ENCODE measurements at regions not wholly inside any gene's neighbourhood (a gene's known extent, or its start where the extent isn't known, plus 50 kb on each side); places are given as distances from the start of the nearest gene placed in this dataset.

DNA sequence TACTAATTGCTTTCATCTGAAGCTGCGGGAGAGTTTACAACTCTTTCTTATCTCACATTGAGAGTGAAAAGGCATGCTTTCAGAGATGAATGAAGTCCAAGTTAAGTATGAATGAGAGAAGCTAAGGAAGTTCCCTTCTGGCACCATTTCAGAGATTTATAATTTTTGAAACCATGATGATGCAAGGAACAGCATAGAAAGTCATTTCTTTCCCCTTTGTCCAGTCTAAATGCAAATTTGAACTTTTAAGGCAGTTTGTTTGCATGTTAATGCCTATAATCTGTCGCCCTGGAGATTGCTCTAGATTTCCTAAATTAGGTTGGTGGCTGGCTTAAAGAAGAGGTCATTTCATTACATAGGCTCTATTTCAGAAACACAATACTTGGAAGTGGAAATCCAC, 594.8 kb upstream of the GOT2 start:
- Histone ChIP-seq H3K9me3 (ENCODE audit: control insufficient read depth in 4 of 4, low read length in 3 of 4) (peaks cover 0 to 4% (median 1%) of the 10 kb centered on the region in 4 donors), H3K4me3 (ENCODE audit: low read depth in 1 of 3, low read length in 3 of 3) (no peak overlapping the region), H3K27me3 (ENCODE audit: control insufficient read depth in 4 of 4, insufficient read depth in 4 of 4, low read length in 3 of 4) (no peaks in the 10 kb centered on the region), H3K27ac (ENCODE audit: low read depth in 1 of 2, low read length in 2 of 2) (no peak overlapping the region), H3K9ac (ENCODE audit: low read depth in 1 of 2, low read length in 2 of 2) (no peak overlapping the region), H3K4me1 (ENCODE audit: control insufficient read depth in 4 of 4, insufficient read depth in 4 of 4, low read length in 3 of 4) (no peaks in the 10 kb centered on the region), H3K36me3 (ENCODE audit: control insufficient read depth in 4 of 4, insufficient read depth in 3 of 4, low read depth in 1 of 4, low read length in 3 of 4) (no peaks in the 10 kb centered on the region)
- no peak for DNase-seq (ENCODE audit: low spot score)
- TF ChIP-seq FOXA2 (IDR thresholded peaks at IDR 0.05) (no peak), RAD21 (IDR thresholded peaks at IDR 0.05) (no peak), HNF4A (conservative IDR thresholded peaks at IDR 0.05) (no peak), HNF4G (IDR thresholded peaks at IDR 0.05) (no peak), EGR1 (IDR thresholded peaks at IDR 0.05; ENCODE audit: low read depth in 2 of 2) (no peak), TAF1 (conservative IDR thresholded peaks at IDR 0.05) (no peak), RXRA (IDR thresholded peaks at IDR 0.05) (no peak), NR2F2 (IDR thresholded peaks at IDR 0.05) (no peak), YY1 (IDR thresholded peaks at IDR 0.05) (no peak), GABPA (IDR thresholded peaks at IDR 0.05 in 1 of 2, conservative IDR thresholded peaks at IDR 0.05 in 1 of 2) (no peak), SP1 (IDR thresholded peaks at IDR 0.05) (no peak)
- TF ChIP-seq, protein P1, sequence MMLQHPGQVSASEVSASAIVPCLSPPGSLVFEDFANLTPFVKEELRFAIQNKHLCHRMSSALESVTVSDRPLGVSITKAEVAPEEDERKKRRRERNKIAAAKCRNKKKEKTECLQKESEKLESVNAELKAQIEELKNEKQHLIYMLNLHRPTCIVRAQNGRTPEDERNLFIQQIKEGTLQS (IDR thresholded peaks at IDR 0.05): no peak
- TF ChIP-seq, protein P2, sequence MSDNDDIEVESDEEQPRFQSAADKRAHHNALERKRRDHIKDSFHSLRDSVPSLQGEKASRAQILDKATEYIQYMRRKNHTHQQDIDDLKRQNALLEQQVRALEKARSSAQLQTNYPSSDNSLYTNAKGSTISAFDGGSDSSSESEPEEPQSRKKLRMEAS (IDR thresholded peaks at IDR 0.05): no peak
- TF ChIP-seq, protein P3, sequence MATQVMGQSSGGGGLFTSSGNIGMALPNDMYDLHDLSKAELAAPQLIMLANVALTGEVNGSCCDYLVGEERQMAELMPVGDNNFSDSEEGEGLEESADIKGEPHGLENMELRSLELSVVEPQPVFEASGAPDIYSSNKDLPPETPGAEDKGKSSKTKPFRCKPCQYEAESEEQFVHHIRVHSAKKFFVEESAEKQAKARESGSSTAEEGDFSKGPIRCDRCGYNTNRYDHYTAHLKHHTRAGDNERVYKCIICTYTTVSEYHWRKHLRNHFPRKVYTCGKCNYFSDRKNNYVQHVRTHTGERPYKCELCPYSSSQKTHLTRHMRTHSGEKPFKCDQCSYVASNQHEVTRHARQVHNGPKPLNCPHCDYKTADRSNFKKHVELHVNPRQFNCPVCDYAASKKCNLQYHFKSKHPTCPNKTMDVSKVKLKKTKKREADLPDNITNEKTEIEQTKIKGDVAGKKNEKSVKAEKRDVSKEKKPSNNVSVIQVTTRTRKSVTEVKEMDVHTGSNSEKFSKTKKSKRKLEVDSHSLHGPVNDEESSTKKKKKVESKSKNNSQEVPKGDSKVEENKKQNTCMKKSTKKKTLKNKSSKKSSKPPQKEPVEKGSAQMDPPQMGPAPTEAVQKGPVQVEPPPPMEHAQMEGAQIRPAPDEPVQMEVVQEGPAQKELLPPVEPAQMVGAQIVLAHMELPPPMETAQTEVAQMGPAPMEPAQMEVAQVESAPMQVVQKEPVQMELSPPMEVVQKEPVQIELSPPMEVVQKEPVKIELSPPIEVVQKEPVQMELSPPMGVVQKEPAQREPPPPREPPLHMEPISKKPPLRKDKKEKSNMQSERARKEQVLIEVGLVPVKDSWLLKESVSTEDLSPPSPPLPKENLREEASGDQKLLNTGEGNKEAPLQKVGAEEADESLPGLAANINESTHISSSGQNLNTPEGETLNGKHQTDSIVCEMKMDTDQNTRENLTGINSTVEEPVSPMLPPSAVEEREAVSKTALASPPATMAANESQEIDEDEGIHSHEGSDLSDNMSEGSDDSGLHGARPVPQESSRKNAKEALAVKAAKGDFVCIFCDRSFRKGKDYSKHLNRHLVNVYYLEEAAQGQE (IDR thresholded peaks at IDR 0.05): no peak
- TF ChIP-seq, protein P4, sequence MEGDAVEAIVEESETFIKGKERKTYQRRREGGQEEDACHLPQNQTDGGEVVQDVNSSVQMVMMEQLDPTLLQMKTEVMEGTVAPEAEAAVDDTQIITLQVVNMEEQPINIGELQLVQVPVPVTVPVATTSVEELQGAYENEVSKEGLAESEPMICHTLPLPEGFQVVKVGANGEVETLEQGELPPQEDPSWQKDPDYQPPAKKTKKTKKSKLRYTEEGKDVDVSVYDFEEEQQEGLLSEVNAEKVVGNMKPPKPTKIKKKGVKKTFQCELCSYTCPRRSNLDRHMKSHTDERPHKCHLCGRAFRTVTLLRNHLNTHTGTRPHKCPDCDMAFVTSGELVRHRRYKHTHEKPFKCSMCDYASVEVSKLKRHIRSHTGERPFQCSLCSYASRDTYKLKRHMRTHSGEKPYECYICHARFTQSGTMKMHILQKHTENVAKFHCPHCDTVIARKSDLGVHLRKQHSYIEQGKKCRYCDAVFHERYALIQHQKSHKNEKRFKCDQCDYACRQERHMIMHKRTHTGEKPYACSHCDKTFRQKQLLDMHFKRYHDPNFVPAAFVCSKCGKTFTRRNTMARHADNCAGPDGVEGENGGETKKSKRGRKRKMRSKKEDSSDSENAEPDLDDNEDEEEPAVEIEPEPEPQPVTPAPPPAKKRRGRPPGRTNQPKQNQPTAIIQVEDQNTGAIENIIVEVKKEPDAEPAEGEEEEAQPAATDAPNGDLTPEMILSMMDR (IDR thresholded peaks at IDR 0.05; ENCODE audit: low read depth, low read length, missing input control): no peak
- TF ChIP-seq, protein P5, sequence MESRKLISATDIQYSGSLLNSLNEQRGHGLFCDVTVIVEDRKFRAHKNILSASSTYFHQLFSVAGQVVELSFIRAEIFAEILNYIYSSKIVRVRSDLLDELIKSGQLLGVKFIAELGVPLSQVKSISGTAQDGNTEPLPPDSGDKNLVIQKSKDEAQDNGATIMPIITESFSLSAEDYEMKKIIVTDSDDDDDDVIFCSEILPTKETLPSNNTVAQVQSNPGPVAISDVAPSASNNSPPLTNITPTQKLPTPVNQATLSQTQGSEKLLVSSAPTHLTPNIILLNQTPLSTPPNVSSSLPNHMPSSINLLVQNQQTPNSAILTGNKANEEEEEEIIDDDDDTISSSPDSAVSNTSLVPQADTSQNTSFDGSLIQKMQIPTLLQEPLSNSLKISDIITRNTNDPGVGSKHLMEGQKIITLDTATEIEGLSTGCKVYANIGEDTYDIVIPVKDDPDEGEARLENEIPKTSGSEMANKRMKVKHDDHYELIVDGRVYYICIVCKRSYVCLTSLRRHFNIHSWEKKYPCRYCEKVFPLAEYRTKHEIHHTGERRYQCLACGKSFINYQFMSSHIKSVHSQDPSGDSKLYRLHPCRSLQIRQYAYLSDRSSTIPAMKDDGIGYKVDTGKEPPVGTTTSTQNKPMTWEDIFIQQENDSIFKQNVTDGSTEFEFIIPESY (IDR thresholded peaks at IDR 0.05): no peak
- WGBS: 68% methylated on average over 2 of the region's 2 CpGs

DNA sequence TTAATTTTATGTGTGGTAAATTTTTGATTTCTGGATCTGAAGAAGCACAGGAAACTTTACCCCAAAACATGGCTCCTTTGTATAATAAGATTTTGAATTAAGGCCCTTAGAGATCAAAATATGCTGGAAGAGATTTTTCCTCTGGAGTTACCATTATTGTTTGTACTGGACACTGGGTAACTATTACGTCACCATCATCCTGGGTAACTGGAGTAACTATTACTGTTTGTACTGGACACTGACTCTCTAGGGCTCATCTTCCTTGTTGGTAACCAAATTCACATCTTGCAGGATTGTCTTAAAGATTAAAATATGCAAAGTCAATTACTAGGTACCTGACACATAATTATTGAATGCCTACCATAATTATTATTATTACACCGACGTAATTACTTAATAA, 593.8 kb upstream of the GOT2 start:
- Histone ChIP-seq H3K9ac (ENCODE audit: low read depth in 1 of 2, low read length in 2 of 2) (no peak overlapping the region), H3K27me3 (ENCODE audit: control insufficient read depth in 4 of 4, insufficient read depth in 4 of 4, low read length in 3 of 4) (no peaks in the 10 kb centered on the region), H3K4me1 (ENCODE audit: control insufficient read depth in 4 of 4, insufficient read depth in 4 of 4, low read length in 3 of 4) (no peaks in the 10 kb centered on the region), H3K27ac (ENCODE audit: low read depth in 1 of 2, low read length in 2 of 2) (no peak overlapping the region), H3K9me3 (ENCODE audit: control insufficient read depth in 4 of 4, low read length in 3 of 4) (peaks cover 0 to 4% (median 0%) of the 10 kb centered on the region in 4 donors), H3K4me3 (ENCODE audit: low read depth in 1 of 3, low read length in 3 of 3) (no peak overlapping the region), H3K36me3 (ENCODE audit: control insufficient read depth in 4 of 4, insufficient read depth in 3 of 4, low read depth in 1 of 4, low read length in 3 of 4) (no peaks in the 10 kb centered on the region)
- 85% methylated on average over 3 of the region's 3 CpGs for WGBS
- no peak for DNase-seq (ENCODE audit: low spot score)
- no peak for TF ChIP-seq EGR1 (IDR thresholded peaks at IDR 0.05; ENCODE audit: low read depth in 2 of 2)
- TF ChIP-seq TAF1 (conservative IDR thresholded peaks at IDR 0.05): no peak
- TF ChIP-seq JUND (IDR thresholded peaks at IDR 0.05): no peak
- TF ChIP-seq, protein P1 (IDR thresholded peaks at IDR 0.05): no peak
- TF ChIP-seq NR2F2 (IDR thresholded peaks at IDR 0.05): no peak
- no peak for TF ChIP-seq RXRA (IDR thresholded peaks at IDR 0.05)
- TF ChIP-seq, protein P4 (IDR thresholded peaks at IDR 0.05; ENCODE audit: low read depth, low read length, missing input control): no peak
- TF ChIP-seq HNF4G (IDR thresholded peaks at IDR 0.05): no peak
- TF ChIP-seq SP1 (IDR thresholded peaks at IDR 0.05): no peak
- TF ChIP-seq, protein P3 (IDR thresholded peaks at IDR 0.05): no peak
- TF ChIP-seq, protein P2 (IDR thresholded peaks at IDR 0.05): no peak

Data from liver (tissue), 8 donors.